Breast epithelium (tissue), 3 donors: ENCODE measurements at regions not wholly inside any gene's neighbourhood (a gene's known extent, or its start where the extent isn't known, plus 50 kb on each side); places are given as distances from the start of the nearest gene placed in this dataset.

Experiments
- POLR2A ChIP-seq: fragments of 450-650 bp; IDR thresholded peaks from one replicate; pipeline ENCODE4 v1.6.1; 2016; ENCODE audit warnings: antibody characterized with exemption, mild to moderate bottlenecking, moderate library complexity
- POLR2AphosphoS5 ChIP-seq, 3 donors: sonication (generic); formaldehyde crosslinking; IDR thresholded peaks; one replicate each; pipeline ENCODE4 v1.6.1; 2017; ENCODE audit warnings: antibody characterized with exemption in 3 of 3
- TF ChIP-seq, protein P1 (sequence below), 3 donors: fragments of 450-650 bp; IDR thresholded peaks; one replicate each; pipeline ENCODE4 v1.5.1; 2016 to 2017; ENCODE audit warnings: antibody characterized with exemption in 3 of 3, mild to moderate bottlenecking in 3 of 3, moderate library complexity in 3 of 3

DNA sequence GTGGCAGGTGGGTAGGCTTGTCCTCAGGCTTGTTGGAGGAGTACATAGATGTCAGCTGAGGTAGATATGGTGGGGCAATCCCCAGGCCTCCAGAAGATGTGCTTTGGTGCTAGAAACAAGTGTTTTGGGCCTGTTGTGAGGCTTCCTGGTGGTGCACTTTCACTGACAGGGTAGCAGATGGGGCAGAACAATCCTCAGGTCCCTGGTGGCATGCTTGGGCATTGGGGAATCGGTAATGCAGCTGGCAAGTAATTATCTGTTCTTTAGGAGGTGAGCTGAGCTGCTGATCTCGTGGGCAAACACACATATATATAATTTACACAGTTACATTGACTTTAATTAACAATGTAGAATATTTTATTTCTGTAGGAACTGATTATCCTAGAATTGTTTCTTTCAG, 458.7 kb downstream of the BMP2 start:
- TF ChIP-seq, protein P1, sequence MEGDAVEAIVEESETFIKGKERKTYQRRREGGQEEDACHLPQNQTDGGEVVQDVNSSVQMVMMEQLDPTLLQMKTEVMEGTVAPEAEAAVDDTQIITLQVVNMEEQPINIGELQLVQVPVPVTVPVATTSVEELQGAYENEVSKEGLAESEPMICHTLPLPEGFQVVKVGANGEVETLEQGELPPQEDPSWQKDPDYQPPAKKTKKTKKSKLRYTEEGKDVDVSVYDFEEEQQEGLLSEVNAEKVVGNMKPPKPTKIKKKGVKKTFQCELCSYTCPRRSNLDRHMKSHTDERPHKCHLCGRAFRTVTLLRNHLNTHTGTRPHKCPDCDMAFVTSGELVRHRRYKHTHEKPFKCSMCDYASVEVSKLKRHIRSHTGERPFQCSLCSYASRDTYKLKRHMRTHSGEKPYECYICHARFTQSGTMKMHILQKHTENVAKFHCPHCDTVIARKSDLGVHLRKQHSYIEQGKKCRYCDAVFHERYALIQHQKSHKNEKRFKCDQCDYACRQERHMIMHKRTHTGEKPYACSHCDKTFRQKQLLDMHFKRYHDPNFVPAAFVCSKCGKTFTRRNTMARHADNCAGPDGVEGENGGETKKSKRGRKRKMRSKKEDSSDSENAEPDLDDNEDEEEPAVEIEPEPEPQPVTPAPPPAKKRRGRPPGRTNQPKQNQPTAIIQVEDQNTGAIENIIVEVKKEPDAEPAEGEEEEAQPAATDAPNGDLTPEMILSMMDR (IDR thresholded peaks at IDR 0.05), result no peak
- TF ChIP-seq POLR2A (no peak), POLR2AphosphoS5 (IDR thresholded peaks at IDR 0.05) (no peak)
